Neutrophil (primary cell): ENCODE measurements at regions not wholly inside any gene's neighbourhood (a gene's known extent, or its start where the extent isn't known, plus 50 kb on each side); places are given as distances from the start of the nearest gene placed in this dataset.
"Not testable (repeated sequence)": the region's sequence is repeated elsewhere in the genome, so short reads cannot be mapped to it uniquely, and the experiment has no call there.

Experiments used
- H3K27ac ChIP-seq: fragments of 200-600 bp; sonication (generic); 2 replicates; pipeline ENCODE4 v1.5.1; 2016; ENCODE audit warnings: mild to moderate bottlenecking, moderate library complexity
- H3K27me3 ChIP-seq: fragments of 200-600 bp; sonication (generic); 2 replicates; pipeline ENCODE4 v1.6.0; 2016; ENCODE audit warnings: mild to moderate bottlenecking
- H3K36me3 ChIP-seq: fragments of 200-600 bp; sonication (generic); 2 replicates; pipeline ENCODE4 v1.5.1; 2017
- H3K4me1 ChIP-seq, 2 experiments: fragments of 200-600 bp in 1 of 2; sonication (generic) in 1 of 2; 1 replicate in 1 of 2; 2 replicates in 1 of 2; pipeline versions ENCODE4 v1.5.1 to v1.6.1; 2013 to 2016; ENCODE audit warnings: low read depth in 1 of 2, low read length in 1 of 2, mild to moderate bottlenecking in 1 of 2, moderate library complexity in 1 of 2; ENCODE audit not compliant: control insufficient read depth in 1 of 2, insufficient read depth in 1 of 2
- H3K4me3 ChIP-seq, 2 experiments: fragments of 200-600 bp in 1 of 2; sonication (generic) in 1 of 2; 1 replicate in 1 of 2; 2 replicates in 1 of 2; pipeline ENCODE4 v1.5.1; 2013 to 2016; ENCODE audit warnings: low read depth in 1 of 2, low read length in 1 of 2, mild to moderate bottlenecking in 1 of 2, moderate library complexity in 1 of 2
- H3K9me3 ChIP-seq: fragments of 200-600 bp; sonication (generic); 2 replicates; pipeline ENCODE4 v1.5.1; 2016
- TF ChIP-seq, protein P1 (sequence below): fragments of 200-600 bp; sonication (generic); IDR thresholded peaks from 2 replicates; pipeline ENCODE4 v1.5.1; 2016; ENCODE audit warnings: antibody characterized with exemption

- H3K27ac ChIP-seq = peak overlapping the region; percentile 70
- no peaks in the 10 kb centered on the region for H3K36me3 ChIP-seq
- peaks cover 30 to 46% of the 10 kb centered on the region in 2 experiments for H3K4me1 ChIP-seq
- no peaks in the 10 kb centered on the region for H3K27me3 ChIP-seq
- H3K9me3 ChIP-seq = no peaks in the 10 kb centered on the region
- TF ChIP-seq, protein P1, sequence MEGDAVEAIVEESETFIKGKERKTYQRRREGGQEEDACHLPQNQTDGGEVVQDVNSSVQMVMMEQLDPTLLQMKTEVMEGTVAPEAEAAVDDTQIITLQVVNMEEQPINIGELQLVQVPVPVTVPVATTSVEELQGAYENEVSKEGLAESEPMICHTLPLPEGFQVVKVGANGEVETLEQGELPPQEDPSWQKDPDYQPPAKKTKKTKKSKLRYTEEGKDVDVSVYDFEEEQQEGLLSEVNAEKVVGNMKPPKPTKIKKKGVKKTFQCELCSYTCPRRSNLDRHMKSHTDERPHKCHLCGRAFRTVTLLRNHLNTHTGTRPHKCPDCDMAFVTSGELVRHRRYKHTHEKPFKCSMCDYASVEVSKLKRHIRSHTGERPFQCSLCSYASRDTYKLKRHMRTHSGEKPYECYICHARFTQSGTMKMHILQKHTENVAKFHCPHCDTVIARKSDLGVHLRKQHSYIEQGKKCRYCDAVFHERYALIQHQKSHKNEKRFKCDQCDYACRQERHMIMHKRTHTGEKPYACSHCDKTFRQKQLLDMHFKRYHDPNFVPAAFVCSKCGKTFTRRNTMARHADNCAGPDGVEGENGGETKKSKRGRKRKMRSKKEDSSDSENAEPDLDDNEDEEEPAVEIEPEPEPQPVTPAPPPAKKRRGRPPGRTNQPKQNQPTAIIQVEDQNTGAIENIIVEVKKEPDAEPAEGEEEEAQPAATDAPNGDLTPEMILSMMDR = peak; percentile 33
- H3K4me3 ChIP-seq = no peak overlapping the region
These were observed 148.4 kb upstream of the TOP1 start for GRCh38 chr20:40880063-40880728.

DNA sequence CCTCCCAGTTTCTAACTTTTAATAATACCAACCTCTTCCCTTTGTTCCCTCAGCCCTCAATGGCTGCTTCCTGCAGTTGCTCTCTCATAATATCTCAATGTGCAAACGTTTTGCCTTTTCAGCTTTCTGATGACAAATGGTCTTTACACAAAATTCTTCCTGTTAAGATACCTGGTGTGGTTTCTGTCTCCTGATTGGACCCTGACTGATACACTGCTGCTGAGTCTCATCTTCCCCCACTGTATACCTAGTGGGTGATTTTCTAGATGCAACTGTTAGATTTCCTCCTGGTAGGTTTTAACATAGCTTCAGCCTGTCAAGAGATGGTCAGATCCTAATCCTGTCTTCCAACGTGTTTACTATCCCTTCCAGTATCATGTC is 147.9 kb upstream of the TOP1 start:
- Histone ChIP-seq H3K4me1 (peaks cover 30 to 46% of the 10 kb centered on the region in 2 experiments), H3K27ac (peak overlapping the region; percentile 70), H3K9me3 (no peaks in the 10 kb centered on the region), H3K4me3 (no peak overlapping the region), H3K27me3 (no peaks in the 10 kb centered on the region), H3K36me3 (no peaks in the 10 kb centered on the region)
- TF ChIP-seq, protein P1 = no peak

DNA sequence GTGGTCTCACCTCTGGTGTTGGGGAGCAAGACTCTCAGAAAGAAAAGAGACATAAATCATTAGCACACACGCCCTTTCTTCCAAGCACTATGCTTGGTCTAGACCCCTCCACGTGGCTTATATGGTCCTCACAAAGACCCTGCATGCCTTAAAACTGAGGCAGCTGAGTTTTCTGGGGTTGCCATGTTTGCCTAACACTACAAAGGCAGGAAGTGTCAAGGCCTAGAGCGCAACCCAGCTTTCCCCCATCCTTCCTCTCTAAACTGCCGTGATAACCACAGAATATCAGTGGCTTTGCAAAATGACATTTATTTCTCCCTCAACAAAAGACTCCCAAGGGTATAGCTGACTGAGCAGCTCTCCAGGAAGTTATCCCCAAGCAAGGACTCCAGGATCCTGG is 146.5 kb upstream of the TOP1 start:
- no peaks in the 10 kb centered on the region for H3K27me3 ChIP-seq
- H3K4me3 ChIP-seq = no peak overlapping the region
- no peaks in the 10 kb centered on the region for H3K36me3 ChIP-seq
- peaks cover 30 to 46% of the 10 kb centered on the region in 2 experiments for H3K4me1 ChIP-seq
- TF ChIP-seq, protein P1 = no peak
- no peaks in the 10 kb centered on the region for H3K9me3 ChIP-seq
- peak overlapping the region; percentile 70 for H3K27ac ChIP-seq

- Histone ChIP-seq H3K27me3 (no peaks in the 10 kb centered on the region), H3K27ac (no peak overlapping the region), H3K9me3 (no peaks in the 10 kb centered on the region), H3K4me1 (peaks cover 30 to 46% of the 10 kb centered on the region in 2 experiments), H3K4me3 (no peak overlapping the region), H3K36me3 (no peaks in the 10 kb centered on the region)
- TF ChIP-seq, protein P1 = no peak
These were observed 145.5 kb upstream of the TOP1 start for GRCh38 chr20:40883097-40883496.

DNA sequence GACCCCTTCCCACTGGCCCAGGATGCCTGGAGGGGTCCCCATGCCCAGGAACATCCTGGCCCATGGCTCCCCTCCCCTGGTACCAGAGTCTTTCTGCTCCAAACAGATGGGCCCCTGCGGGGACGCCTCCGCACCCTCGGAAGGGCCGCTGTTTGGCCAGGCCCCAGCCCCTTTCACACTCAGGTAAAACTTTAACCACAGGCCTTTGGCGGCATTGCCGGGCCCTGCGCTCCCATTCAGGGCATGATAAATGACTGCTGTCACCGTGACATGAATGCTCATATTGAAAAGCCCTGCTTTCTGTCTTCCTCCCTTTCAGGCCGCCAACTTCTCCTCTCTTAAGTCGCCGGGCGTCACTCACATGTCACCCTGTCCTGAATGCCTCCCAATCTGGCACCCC is 141.5 kb upstream of the TOP1 start:
- Histone ChIP-seq H3K36me3 (no peaks in the 10 kb centered on the region), H3K27ac (no peak overlapping the region), H3K4me3 (no peak overlapping the region), H3K27me3 (no peaks in the 10 kb centered on the region), H3K4me1 (peaks cover 45 to 59% of the 10 kb centered on the region in 2 experiments), H3K9me3 (no peaks in the 10 kb centered on the region)
- TF ChIP-seq, protein P1 = no peak

DNA sequence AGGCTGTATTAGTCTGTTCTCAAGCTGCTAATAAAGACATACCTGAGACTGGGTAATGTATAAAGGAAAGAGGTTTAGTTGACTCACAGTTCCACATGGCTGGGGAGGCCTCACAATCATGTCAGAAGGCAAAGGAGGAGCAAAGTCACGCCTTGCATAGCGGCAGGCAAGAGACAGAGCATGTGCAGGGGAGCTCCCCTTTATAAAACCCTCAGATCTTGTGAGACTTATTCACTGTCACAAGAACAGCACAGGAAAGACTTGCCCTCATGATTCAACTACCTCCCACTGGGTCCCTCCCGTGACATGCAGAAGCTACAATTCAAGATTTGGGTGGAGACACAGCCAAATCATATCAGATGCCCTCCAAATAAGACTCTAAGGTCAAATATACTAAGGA is 139.4 kb upstream of the TOP1 start:
- Histone ChIP-seq H3K27ac (peak overlapping the region; percentile 81), H3K4me1 (peaks cover 56 to 60% of the 10 kb centered on the region in 2 experiments)
- not testable (repeated sequence) for H3K36me3 ChIP-seq, H3K27me3 ChIP-seq, H3K9me3 ChIP-seq, H3K4me3 ChIP-seq
